HCT116 (cell line): ENCODE measurements at regions not wholly inside any gene's neighbourhood (a gene's known extent, or its start where the extent isn't known, plus 50 kb on each side); places are given as distances from the start of the nearest gene placed in this dataset.

Experiments used
- CTCF ChIP-seq, 3 experiments: fragments of 200-600 bp in 1 of 3; sonication (generic) in 1 of 3; IDR thresholded peaks in 2 of 3; conservative IDR thresholded peaks in 1 of 3; 2 replicates each; pipeline ENCODE4 v1.5.1; 2012 to 2017; ENCODE audit warnings: low read depth in 2 of 3, low read length in 2 of 3, antibody characterized with exemption in 1 of 3, borderline replicate concordance in 1 of 3, control low read depth in 1 of 3, mild to moderate bottlenecking in 1 of 3, mixed read lengths in 1 of 3, mixed run types in 1 of 3, moderate library complexity in 1 of 3; ENCODE audit not compliant: insufficient read depth in 1 of 3
- POLR2A ChIP-seq: IDR thresholded peaks from 2 replicates; pipeline ENCODE4 v1.7.0; 2011; ENCODE audit warnings: borderline replicate concordance; ENCODE audit not compliant: insufficient read depth, insufficient read length; ENCODE audit errors: extremely low read depth

GRCh38 chr2:59909147-59909546 lies 644.3 kb downstream of the BCL11A start:
- TF ChIP-seq CTCF (IDR thresholded peaks at IDR 0.05 in 2 of 3, conservative IDR thresholded peaks at IDR 0.05 in 1 of 3; ENCODE audit: borderline replicate concordance in 1 of 3, insufficient read depth in 1 of 3, low read depth in 2 of 3, low read length in 2 of 3) (no peak), POLR2A (no peak)
